ENCODE measurements at regions not wholly inside any gene's neighbourhood (a gene's known extent, or its start where the extent isn't known, plus 50 kb on each side); places are given as distances from the start of the nearest gene placed in this dataset.

DNA sequence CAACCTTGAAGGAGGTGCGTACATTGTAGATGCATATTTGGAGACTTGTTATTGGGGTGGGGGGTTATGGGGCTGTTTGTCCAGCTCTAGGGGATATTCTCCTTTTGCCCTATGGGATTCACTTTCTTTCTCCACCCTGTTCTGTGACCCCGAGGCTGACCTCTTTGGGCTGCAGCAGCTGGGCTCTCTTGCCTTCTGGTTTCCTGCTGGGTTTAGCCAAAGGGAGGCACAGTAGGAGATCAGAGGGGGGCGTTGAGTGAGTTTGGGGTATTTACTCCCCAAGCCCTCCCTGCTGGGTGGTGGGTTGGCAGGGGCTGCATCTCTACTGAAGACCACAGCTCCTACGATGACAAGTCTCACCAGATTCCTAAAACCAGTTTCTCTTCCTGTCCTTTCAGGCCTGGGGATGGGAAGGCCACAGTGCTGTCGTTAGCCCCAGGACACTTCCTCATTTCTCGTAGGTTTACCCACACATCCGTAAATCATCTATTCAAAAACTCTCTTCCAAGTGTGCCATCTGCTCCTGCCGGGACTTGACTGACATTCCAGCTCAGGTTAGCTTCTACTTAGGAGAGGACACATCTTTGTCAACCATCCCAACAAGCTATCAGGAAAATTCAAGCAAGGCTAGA lies 127.1 kb downstream of the TMEM30B start:
- TF ChIP-seq, protein P1, sequence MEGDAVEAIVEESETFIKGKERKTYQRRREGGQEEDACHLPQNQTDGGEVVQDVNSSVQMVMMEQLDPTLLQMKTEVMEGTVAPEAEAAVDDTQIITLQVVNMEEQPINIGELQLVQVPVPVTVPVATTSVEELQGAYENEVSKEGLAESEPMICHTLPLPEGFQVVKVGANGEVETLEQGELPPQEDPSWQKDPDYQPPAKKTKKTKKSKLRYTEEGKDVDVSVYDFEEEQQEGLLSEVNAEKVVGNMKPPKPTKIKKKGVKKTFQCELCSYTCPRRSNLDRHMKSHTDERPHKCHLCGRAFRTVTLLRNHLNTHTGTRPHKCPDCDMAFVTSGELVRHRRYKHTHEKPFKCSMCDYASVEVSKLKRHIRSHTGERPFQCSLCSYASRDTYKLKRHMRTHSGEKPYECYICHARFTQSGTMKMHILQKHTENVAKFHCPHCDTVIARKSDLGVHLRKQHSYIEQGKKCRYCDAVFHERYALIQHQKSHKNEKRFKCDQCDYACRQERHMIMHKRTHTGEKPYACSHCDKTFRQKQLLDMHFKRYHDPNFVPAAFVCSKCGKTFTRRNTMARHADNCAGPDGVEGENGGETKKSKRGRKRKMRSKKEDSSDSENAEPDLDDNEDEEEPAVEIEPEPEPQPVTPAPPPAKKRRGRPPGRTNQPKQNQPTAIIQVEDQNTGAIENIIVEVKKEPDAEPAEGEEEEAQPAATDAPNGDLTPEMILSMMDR (conservative IDR thresholded peaks at IDR 0.05) = no peak
- TF ChIP-seq EZH2 (IDR thresholded peaks at IDR 0.05; ENCODE audit: low read depth) = no peak
